ENCODE measurements at regions not wholly inside any gene's neighbourhood (a gene's known extent, or its start where the extent isn't known, plus 50 kb on each side); places are given as distances from the start of the nearest gene placed in this dataset.

DNA sequence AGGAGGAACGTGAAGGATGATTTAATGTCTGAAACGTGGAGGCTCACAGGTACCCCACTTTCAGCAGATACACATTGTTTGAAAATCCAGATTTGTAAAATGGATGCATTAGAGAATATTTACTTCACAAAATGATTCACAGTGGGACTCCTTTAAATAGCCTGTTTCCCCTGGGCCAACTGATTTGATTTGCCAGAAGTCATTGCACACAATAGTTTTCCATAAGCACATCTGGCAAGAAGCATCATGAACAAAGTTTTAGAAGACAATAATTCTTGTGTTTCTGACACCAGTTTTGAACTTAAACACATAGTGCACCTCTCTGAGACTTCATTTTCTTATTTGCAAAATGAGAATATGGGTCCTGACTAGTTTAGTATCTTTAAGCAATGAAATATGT lies 451.4 kb upstream of the SLC14A2 start:
- no peak overlapping the region for H3K27ac Mint-ChIP-seq (ENCODE audit: unreplicated experiment)
- H3K36me3 Mint-ChIP-seq (ENCODE audit: unreplicated experiment) = no peaks in the 10 kb centered on the region
- peaks cover 40% of the 10 kb centered on the region for H3K4me1 Mint-ChIP-seq (ENCODE audit: unreplicated experiment)
- H3K9me3 Mint-ChIP-seq (ENCODE audit: unreplicated experiment) = no peaks in the 10 kb centered on the region
- H3K4me3 Mint-ChIP-seq (ENCODE audit: unreplicated experiment) = no peak overlapping the region
- H3K27me3 Mint-ChIP-seq (ENCODE audit: unreplicated experiment) = no peaks in the 10 kb centered on the region
- no peak for DNase-seq (ENCODE audit: extremely low spot score, unreplicated experiment)
- TF ChIP-seq, protein P1, sequence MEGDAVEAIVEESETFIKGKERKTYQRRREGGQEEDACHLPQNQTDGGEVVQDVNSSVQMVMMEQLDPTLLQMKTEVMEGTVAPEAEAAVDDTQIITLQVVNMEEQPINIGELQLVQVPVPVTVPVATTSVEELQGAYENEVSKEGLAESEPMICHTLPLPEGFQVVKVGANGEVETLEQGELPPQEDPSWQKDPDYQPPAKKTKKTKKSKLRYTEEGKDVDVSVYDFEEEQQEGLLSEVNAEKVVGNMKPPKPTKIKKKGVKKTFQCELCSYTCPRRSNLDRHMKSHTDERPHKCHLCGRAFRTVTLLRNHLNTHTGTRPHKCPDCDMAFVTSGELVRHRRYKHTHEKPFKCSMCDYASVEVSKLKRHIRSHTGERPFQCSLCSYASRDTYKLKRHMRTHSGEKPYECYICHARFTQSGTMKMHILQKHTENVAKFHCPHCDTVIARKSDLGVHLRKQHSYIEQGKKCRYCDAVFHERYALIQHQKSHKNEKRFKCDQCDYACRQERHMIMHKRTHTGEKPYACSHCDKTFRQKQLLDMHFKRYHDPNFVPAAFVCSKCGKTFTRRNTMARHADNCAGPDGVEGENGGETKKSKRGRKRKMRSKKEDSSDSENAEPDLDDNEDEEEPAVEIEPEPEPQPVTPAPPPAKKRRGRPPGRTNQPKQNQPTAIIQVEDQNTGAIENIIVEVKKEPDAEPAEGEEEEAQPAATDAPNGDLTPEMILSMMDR (IDR thresholded peaks at IDR 0.05) = no peak

DNA sequence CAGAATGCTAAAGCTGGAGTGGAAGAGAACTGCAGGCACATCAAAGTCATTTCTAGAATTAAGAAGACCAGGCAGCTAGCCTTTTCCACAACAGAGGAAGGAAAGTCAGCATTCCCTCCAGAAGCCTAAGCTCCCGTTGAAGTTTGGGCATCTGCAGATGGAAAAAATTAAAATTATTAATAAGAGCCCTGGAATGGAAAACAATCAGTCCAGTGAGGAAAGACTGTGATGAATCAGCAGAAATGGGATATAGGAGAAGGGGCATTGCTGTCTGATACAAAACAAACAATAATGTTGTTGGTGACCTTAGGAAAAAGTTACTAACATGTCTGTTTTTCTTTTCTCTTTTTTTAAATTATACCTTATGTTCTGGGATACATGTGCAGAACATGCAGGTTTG lies 450.7 kb upstream of the SLC14A2 start:
- no peaks in the 10 kb centered on the region for H3K36me3 Mint-ChIP-seq (ENCODE audit: unreplicated experiment)
- DNase-seq (ENCODE audit: extremely low spot score, unreplicated experiment) = no peak
- no peak overlapping the region for H3K4me3 Mint-ChIP-seq (ENCODE audit: unreplicated experiment)
- H3K27ac Mint-ChIP-seq (ENCODE audit: unreplicated experiment) = no peak overlapping the region
- no peaks in the 10 kb centered on the region for H3K9me3 Mint-ChIP-seq (ENCODE audit: unreplicated experiment)
- H3K4me1 Mint-ChIP-seq (ENCODE audit: unreplicated experiment) = peaks cover 44% of the 10 kb centered on the region
- no peaks in the 10 kb centered on the region for H3K27me3 Mint-ChIP-seq (ENCODE audit: unreplicated experiment)
- TF ChIP-seq, protein P1 (IDR thresholded peaks at IDR 0.05) = no peak

DNA sequence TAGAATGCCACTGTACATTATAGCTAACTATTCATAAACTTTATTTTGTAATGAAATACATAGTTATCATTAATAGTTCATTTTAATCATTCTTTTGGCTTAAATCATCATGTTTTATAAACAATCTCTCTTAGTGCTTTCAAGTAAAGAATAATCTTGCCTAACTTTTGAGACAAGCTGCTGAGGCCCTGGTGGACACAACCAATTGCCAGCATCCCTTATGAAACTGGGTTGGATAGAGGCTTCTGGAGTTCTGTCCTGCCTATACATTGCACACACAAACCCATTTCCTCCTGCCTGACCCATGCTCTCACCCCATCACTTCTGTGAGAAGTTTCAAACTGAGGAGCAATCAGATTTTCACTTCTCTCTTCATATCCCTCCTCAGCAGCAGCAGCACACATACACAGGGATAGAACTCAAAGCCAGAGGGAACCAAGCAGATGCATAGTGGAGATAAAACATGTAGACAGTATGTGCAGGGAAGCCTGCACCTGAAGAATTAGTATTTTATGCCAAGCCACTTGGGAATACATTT lies 450.0 kb upstream of the SLC14A2 start:
- Mint-ChIP-seq H3K4me1 (ENCODE audit: unreplicated experiment) (peaks cover 51% of the 10 kb centered on the region), H3K36me3 (ENCODE audit: unreplicated experiment) (no peaks in the 10 kb centered on the region), H3K4me3 (ENCODE audit: unreplicated experiment) (no peak overlapping the region), H3K27me3 (ENCODE audit: unreplicated experiment) (no peaks in the 10 kb centered on the region), H3K9me3 (ENCODE audit: unreplicated experiment) (no peaks in the 10 kb centered on the region), H3K27ac (ENCODE audit: unreplicated experiment) (no peak overlapping the region)
- no peak for DNase-seq (ENCODE audit: extremely low spot score, unreplicated experiment)
- TF ChIP-seq, protein P1 (IDR thresholded peaks at IDR 0.05) = no peak

DNA sequence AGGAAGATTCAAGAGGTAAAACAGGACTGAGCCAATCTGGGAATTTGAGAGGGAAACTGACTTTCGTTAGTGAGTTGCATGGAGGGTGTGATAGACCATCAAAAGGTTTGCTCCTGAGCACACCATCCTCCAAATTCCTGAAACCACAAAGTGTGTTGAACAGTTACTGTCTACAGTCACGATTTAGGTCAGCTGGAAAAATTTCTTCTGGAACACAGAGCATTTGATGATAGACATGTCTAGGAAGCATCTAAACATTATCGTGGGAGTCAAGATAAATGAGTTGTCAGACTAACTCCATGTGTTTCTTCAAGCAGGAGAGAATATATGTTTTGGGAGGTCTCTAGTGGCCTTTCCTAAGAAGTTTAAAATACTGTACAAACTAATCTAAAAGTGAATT lies 449.4 kb upstream of the SLC14A2 start:
- Mint-ChIP-seq H3K27ac (ENCODE audit: unreplicated experiment) (no peak overlapping the region), H3K9me3 (ENCODE audit: unreplicated experiment) (no peaks in the 10 kb centered on the region), H3K36me3 (ENCODE audit: unreplicated experiment) (no peaks in the 10 kb centered on the region), H3K4me1 (ENCODE audit: unreplicated experiment) (peaks cover 52% of the 10 kb centered on the region), H3K4me3 (ENCODE audit: unreplicated experiment) (no peak overlapping the region), H3K27me3 (ENCODE audit: unreplicated experiment) (no peaks in the 10 kb centered on the region)
- no peak for DNase-seq (ENCODE audit: extremely low spot score, unreplicated experiment)
- TF ChIP-seq, protein P1 (IDR thresholded peaks at IDR 0.05) = no peak

DNA sequence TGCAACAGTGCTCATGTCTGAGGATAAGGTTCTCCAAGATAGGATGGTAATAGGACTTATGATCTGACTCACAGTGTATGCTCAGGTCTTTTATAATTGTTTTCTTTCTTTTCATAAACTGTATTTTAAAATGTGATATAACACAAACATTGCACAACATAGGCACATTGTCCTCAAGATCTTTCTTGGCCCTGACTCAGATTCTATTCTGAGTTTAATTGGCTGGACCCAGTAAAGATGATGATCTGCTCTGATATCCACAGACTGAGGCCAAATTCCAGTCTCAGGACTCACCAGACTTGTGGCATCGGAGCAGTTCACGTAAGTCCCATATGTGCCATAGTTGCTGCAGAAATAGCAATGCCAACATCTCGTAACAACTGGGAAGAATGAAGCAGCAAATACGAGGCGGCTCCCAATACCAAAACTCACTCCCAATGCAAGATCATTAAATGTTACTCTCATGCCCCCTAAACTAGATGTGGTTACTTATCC lies 448.9 kb upstream of the SLC14A2 start:
- DNase-seq (ENCODE audit: extremely low spot score, unreplicated experiment) = no peak
- H3K27ac Mint-ChIP-seq (ENCODE audit: unreplicated experiment) = no peak overlapping the region

More for the DNA sequence above, 448.9 kb upstream of the SLC14A2 start:
- Mint-ChIP-seq H3K36me3 (ENCODE audit: unreplicated experiment) (no peaks in the 10 kb centered on the region), H3K4me1 (ENCODE audit: unreplicated experiment) (peaks cover 52% of the 10 kb centered on the region), H3K27me3 (ENCODE audit: unreplicated experiment) (no peaks in the 10 kb centered on the region), H3K4me3 (ENCODE audit: unreplicated experiment) (no peak overlapping the region), H3K9me3 (ENCODE audit: unreplicated experiment) (no peaks in the 10 kb centered on the region)
- TF ChIP-seq, protein P1 (IDR thresholded peaks at IDR 0.05) = no peak

All from osteocyte (in vitro differentiated cells).